GM23338 (cell line): ENCODE measurements at regions not wholly inside any gene's neighbourhood (a gene's known extent, or its start where the extent isn't known, plus 50 kb on each side); places are given as distances from the start of the nearest gene placed in this dataset.

Source experiments
- ATAC-seq: fragments of 200-7000 bp; cut with Tn5 transposase; 3 replicates; pipeline ENCODE4 v1.9.1; 2020
- DNase-seq: peaks from one replicate; pipeline ENCODE4 v3.0.0-alpha.2; 2015; ENCODE audit warnings: low spot score
- H2AFZ ChIP-seq: fragments of 200-600 bp; sonication (generic); 2 replicates; pipeline ENCODE4 v1.8.0; 2016; ENCODE audit warnings: antibody characterized with exemption, mild to moderate bottlenecking, moderate library complexity
- H3F3A ChIP-seq: fragments of 200-600 bp; sonication (generic); replicated peaks from 2 replicates; pipeline ENCODE4 v1.8.0; 2017; ENCODE audit warnings: antibody characterized with exemption, mixed run types, low read depth
- H3K27ac ChIP-seq: fragments of 200-600 bp; sonication (generic); 2 replicates; pipeline ENCODE4 v1.6.1; 2016; ENCODE audit warnings: low read depth
- H3K27me3 ChIP-seq: fragments of 200-600 bp; sonication (generic); 2 replicates; pipeline ENCODE4 v1.8.0; 2016; ENCODE audit warnings: mild to moderate bottlenecking, mixed run types, moderate library complexity; ENCODE audit not compliant: insufficient read depth
- H3K36me3 ChIP-seq: fragments of 200-600 bp; sonication (generic); 2 replicates; pipeline ENCODE4 v1.8.0; 2016; ENCODE audit warnings: mild to moderate bottlenecking; ENCODE audit not compliant: insufficient read depth
- H3K4me1 ChIP-seq: fragments of 200-600 bp; sonication (generic); 2 replicates; pipeline ENCODE4 v1.8.0; 2016; ENCODE audit warnings: mild to moderate bottlenecking, moderate library complexity; ENCODE audit not compliant: insufficient read depth
- H3K4me2 ChIP-seq: fragments of 200-600 bp; sonication (generic); 2 replicates; pipeline ENCODE4 v1.7.1; 2017; ENCODE audit warnings: mixed run types
- H3K4me3 ChIP-seq: fragments of 200-600 bp; sonication (generic); 2 replicates; pipeline ENCODE4 v1.6.1; 2016; ENCODE audit warnings: mixed run types
- H3K79me2 ChIP-seq: fragments of 200-600 bp; sonication (generic); replicated peaks from 2 replicates; pipeline ENCODE4 v1.8.0; 2017; ENCODE audit warnings: mild to moderate bottlenecking; ENCODE audit not compliant: insufficient read depth
- H3K9me2 ChIP-seq: fragments of 200-600 bp; sonication (generic); 2 replicates; pipeline ENCODE4 v1.8.0; 2017; ENCODE audit not compliant: insufficient read depth
- H4K20me1 ChIP-seq: fragments of 200-600 bp; sonication (generic); replicated peaks from 2 replicates; pipeline ENCODE4 v1.8.0; 2017; ENCODE audit warnings: mild to moderate bottlenecking; ENCODE audit not compliant: insufficient read depth
- H3K27ac Mint-ChIP-seq: 2 replicates; pipeline ENCODE4 v1.8.0; 2020; ENCODE audit warnings: inconsistent platforms, mild to moderate bottlenecking, moderate library complexity, mixed read lengths
- H3K27me3 Mint-ChIP-seq: 3 replicates; pipeline ENCODE4 v1.8.0; 2022; ENCODE audit warnings: low read depth, mild to moderate bottlenecking, moderate library complexity, mixed read lengths, inconsistent platforms; ENCODE audit not compliant: insufficient read depth, poor library complexity
- H3K36me3 Mint-ChIP-seq: 3 replicates; pipeline ENCODE4 v1.8.0; 2021; ENCODE audit warnings: low read depth, mild to moderate bottlenecking, inconsistent platforms, moderate library complexity, mixed read lengths
- H3K4me1 Mint-ChIP-seq: 3 replicates; pipeline ENCODE4 v1.8.0; 2020; ENCODE audit warnings: mild to moderate bottlenecking, inconsistent platforms, mixed read lengths
- H3K4me3 Mint-ChIP-seq: 3 replicates; pipeline ENCODE4 v1.8.0; 2021; ENCODE audit warnings: moderate library complexity, mild to moderate bottlenecking, inconsistent platforms, mixed read lengths
- H3K9me3 Mint-ChIP-seq: 3 replicates; pipeline ENCODE4 v1.8.0; 2020; ENCODE audit warnings: moderate library complexity, mild to moderate bottlenecking, inconsistent platforms, mixed read lengths
- CTCF ChIP-seq, 2 experiments: fragments of 200-600 bp in 1 of 2; sonication (generic) in 1 of 2; conservative IDR thresholded peaks; 2 replicates each; pipeline versions ENCODE4 v1.5.1 to v1.6.1; 2016 to 2017; ENCODE audit warnings: antibody characterized with exemption in 2 of 2, low read depth in 2 of 2, mild to moderate bottlenecking in 2 of 2, moderate library complexity in 1 of 2
- EZH2 ChIP-seq: fragments of 200-600 bp; sonication (generic); IDR thresholded peaks from one replicate; pipeline ENCODE4 v1.8.0; 2017; ENCODE audit warnings: antibody characterized with exemption, mild to moderate bottlenecking, low read depth; ENCODE audit not compliant: unreplicated experiment
- POLR2AphosphoS5 ChIP-seq: IDR thresholded peaks from 2 replicates; pipeline ENCODE4 v1.6.1; 2016; ENCODE audit warnings: antibody characterized with exemption, low read depth
- REST ChIP-seq: IDR thresholded peaks from one replicate; pipeline ENCODE4 v1.6.1; 2018; ENCODE audit warnings: antibody characterized with exemption; ENCODE audit not compliant: unreplicated experiment
- ZNF114 ChIP-seq: fragments of 250-450 bp; sonication (Bioruptor Pico); IDR thresholded peaks from 2 replicates; pipeline ENCODE4 v1.5.0; 2020; ENCODE audit warnings: mild to moderate bottlenecking, moderate library complexity
- ZNF331 ChIP-seq: fragments of 250-450 bp; sonication (Bioruptor Pico); IDR thresholded peaks from 2 replicates; pipeline ENCODE4 v1.5.0; 2020; ENCODE audit warnings: low read depth, mild to moderate bottlenecking, moderate library complexity

- Histone ChIP-seq H4K20me1 (no peaks in the 10 kb centered on the region), H3K27me3 (no peaks in the 10 kb centered on the region), H3K4me1 (no peaks in the 10 kb centered on the region), H3K9me2 (no peaks in the 10 kb centered on the region), H3K4me3 (no peak overlapping the region), H3F3A (no peaks in the 10 kb centered on the region), H3K27ac (no peak overlapping the region), H3K36me3 (no peaks in the 10 kb centered on the region), H3K4me2 (no peak overlapping the region), H3K79me2 (no peaks in the 10 kb centered on the region), H2AFZ (no peak overlapping the region)
- no peaks in the 10 kb centered on the region for H3K36me3 Mint-ChIP-seq
- TF ChIP-seq POLR2AphosphoS5, result no peak
- DNase-seq, result no peak
- no peaks in the 10 kb centered on the region for H3K27me3 Mint-ChIP-seq
- peaks cover 2% of the 10 kb centered on the region; the same call in 2 of the 3 replicates for H3K9me3 Mint-ChIP-seq
- no peaks in the 10 kb centered on the region for H3K4me1 Mint-ChIP-seq
- ATAC-seq, result no peak
- H3K27ac Mint-ChIP-seq, result no peak overlapping the region
- H3K4me3 Mint-ChIP-seq, result no peak overlapping the region
Observed at GRCh38 chr2:136664713-136665405, 100.5 kb upstream of the THSD7B start.

- H3K27me3 ChIP-seq, result no peaks in the 10 kb centered on the region
- ATAC-seq, result no peak
- H3K79me2 ChIP-seq, result no peaks in the 10 kb centered on the region
- H3K36me3 Mint-ChIP-seq, result no peaks in the 10 kb centered on the region
- DNase-seq, result no peak
- no peaks in the 10 kb centered on the region for H3K9me3 Mint-ChIP-seq
- H2AFZ ChIP-seq, result no peak overlapping the region
- no peak overlapping the region for H3K27ac ChIP-seq
- no peak overlapping the region for H3K4me2 ChIP-seq
- TF ChIP-seq CTCF (conservative IDR thresholded peaks at IDR 0.05; ENCODE audit: low read depth in 2 of 2) (no peak), REST (no peak), EZH2 (no peak), ZNF114 (CRISPR knock-in tag) (no peak), ZNF331 (CRISPR knock-in tag) (no peak)
- H3K4me3 Mint-ChIP-seq, result no peak overlapping the region
- no peaks in the 10 kb centered on the region for H3K36me3 ChIP-seq
- peaks cover 14% of the 10 kb centered on the region for H3K4me1 ChIP-seq
- H3K27ac Mint-ChIP-seq, result no peak overlapping the region; the same call in 1 of the 2 replicates
- H3K27me3 Mint-ChIP-seq, result no peaks in the 10 kb centered on the region
- no peaks in the 10 kb centered on the region for H4K20me1 ChIP-seq
- no peaks in the 10 kb centered on the region for H3F3A ChIP-seq
- H3K4me1 Mint-ChIP-seq, result peaks cover 14% of the 10 kb centered on the region
- peaks cover 18% of the 10 kb centered on the region for H3K9me2 ChIP-seq
- H3K4me3 ChIP-seq, result no peak overlapping the region
Observed at GRCh38 chr2:136658201-136658600, 107.1 kb upstream of the THSD7B start.
